ENCODE measurements at regions not wholly inside any gene's neighbourhood (a gene's known extent, or its start where the extent isn't known, plus 50 kb on each side); places are given as distances from the start of the nearest gene placed in this dataset.
A peak's percentile ranks its signal among the peaks of the same experiment; 100 is the strongest.
"Not testable (repeated sequence)": the region's sequence is repeated elsewhere in the genome, so short reads cannot be mapped to it uniquely, and the experiment has no call there.

DNA sequence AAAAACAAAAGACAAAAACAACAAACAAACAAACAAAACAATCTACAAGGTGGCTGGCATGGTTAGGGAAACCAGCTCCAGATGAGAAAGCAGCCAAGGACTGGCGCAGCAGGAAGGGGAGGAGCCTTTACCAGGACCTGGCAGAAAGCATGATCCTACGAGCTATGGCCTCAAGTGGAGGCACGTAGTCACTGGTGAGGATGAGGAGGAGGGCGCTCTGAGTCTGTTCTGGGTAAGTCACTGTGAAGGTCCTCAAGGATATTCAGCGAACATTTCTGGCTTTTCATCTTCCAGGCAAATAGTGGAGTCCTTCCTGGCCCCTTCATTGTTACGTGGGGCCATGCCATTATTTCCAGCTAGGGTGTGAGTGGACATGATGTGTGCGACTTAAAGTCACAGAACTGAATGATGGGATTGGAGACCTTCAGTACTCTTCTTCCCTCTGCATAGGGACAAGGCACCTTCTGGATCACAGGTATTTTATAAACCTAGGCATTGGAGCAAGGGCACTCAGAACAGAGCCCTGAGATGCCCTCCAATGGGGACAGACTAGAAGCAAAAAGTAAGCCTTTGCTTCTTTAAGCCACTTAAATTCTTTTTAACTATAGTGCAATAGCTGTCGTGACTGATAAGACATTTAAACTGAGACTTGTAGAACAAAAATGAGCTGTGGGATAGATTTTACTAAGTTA is 771.3 kb downstream of the RAB28 start:
- no peak for DNase-seq (ENCODE audit: low read depth in 1 of 2, low spot score in 1 of 2)

DNA sequence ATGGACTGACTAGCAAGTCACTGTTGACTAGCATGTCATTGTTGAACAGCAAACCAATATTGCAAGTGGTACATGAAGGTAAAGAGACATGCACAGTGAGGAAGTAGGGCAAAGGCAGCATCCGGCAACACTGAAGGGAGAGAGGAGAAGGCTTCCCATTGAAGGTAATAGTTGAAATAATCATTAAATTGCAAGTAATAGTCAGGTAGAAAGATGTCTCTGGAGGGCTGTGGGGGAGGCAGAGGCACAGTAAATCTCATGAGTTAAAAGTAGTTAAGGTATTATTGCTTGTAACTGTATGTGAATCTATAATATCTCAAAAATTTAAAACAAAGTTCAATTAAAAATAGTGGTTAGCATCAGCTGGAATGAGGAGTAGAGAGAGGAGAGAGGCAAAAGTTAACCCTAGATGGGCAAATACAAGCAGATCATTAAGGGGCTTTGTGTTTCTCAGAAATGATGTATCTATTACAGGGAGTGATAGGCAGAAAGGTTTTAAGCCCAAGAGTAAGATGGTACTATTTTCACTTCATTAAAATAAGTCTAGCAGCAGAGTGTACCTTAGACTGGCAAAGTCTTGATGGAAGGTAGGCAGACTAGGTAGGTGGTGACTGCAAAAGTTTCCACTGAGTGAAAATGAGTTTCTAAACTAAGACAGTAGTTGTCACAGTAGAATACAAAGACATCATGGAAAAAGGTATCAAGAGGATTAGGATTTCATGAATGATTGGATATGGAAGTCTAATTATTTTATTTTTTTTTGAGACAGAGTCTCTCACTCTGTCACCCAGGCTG is 776.6 kb downstream of the RAB28 start:
- DNase-seq (ENCODE audit: low read depth in 1 of 2, low spot score in 1 of 2): no peak

DNA sequence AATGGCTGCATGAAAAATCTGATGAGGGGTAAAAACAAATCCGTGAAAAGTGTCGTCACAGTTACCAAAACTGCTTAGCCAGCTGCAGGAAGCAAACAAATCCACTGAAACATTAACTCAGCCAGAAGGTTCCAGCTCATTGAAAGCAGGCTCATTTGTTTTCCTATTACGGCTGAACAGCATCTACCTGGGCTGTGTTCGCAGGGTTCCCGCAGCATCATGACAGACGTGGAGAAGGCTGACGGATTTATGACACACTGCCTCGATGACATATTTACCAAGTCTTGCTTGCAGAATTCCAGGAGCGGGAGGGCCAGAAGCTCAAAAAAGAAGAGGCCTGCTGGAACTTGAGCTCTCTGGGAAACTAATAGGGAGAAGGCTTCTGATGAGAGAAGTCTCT is 781.1 kb downstream of the RAB28 start:
- DNase-seq (ENCODE audit: low read depth in 1 of 2, low spot score in 1 of 2): no peak

DNA sequence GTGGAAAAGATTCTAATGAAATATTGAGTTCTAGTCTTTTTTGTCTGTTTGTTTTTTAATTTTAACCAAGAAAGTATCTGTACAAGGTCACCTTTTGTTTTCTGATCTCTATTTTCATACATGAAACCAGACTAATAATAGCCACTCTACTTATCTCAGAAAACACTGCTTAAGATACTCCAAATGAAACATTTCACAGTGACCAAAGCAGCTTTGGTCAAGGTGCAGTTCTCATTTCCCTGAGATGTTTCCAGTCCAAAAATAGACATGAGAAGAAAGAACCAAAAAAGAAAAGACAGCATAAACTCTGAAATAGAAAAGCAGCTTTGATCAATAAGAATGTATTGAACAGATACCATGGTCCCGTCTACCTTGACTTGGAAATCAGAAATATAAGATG is 782.8 kb downstream of the RAB28 start:
- no peak for DNase-seq (ENCODE audit: low read depth in 1 of 2, low spot score in 1 of 2)

DNA sequence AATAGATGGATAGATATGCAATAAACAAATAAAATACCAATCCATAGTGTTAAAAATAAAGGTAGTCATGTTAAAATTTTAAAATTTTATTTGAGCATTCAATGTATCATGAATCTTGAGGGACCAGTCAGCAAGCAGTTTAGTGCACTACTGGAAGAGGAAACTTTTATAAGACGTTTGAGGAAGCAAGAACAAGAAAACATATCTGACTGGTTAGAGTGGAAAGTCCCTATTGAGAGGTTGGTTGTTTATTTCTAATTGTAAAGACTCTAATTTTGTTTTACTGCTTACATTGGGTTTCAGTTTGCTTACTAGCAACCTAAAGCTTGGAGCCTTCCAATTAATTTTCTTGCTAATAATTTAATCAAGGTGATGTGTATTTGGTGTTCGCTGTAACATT is 786.2 kb downstream of the RAB28 start:
- no peak for DNase-seq (ENCODE audit: low read depth in 1 of 2, low spot score in 1 of 2)

DNA sequence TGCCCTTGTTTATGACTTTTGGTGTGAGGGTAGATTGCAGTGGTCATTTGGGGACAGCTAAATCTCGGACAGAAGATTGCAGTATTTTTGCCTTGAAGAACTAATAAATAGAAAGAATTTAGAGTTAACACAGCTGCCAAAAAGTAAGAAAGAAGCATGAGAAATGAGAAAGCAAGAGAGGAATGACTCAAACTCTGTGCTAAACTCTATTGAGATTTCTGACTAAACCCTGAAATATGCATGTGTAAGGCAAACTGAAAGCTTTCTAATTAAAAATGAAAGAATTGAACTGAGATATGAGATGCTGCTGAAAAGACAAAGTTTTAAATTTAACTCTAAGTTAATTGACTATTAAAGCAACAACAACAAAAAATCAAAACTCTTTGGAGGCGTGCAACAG is 791.3 kb downstream of the RAB28 start:
- no peak for DNase-seq (ENCODE audit: low read depth in 1 of 2, low spot score in 1 of 2)

DNA sequence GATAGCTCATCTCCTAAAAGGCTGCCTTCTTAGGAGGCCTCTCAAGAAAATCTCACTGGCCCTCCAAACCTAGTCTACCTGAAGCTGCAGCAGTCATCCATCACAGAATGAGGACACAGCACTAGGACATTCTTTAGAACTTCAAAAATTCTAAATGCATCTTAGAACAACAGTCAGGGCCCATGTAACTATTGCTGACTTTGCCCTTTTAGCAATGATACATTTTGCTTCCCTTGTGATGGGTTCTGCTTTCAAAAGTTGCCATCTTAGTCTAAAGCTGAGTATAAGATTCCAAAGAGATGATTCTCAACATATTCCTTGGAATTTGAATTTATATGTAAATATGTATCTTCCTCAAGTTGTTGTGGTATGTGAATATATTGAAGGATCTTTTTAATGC is 793.0 kb downstream of the RAB28 start:
- DNase-seq (ENCODE audit: low read depth in 1 of 2, low spot score in 1 of 2): no peak

DNA sequence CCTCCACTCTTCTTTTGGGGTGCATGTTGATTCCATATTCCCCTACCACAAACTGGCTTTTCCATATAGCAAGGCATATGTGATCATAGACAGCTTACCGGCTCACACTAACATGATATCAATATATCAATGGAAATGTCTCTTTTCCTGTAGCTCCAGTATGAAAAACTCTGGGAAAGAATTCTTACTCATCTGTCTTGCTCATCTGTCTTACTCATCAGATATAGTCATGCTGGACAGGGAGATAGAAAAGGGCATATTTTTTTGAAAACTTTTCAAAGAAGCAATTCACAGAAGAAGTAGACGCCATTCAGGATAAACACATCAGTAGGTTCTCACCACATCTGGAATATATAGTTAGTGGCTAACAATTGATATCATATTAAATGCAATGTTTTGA is 794.7 kb downstream of the RAB28 start:
- DNase-seq (ENCODE audit: low read depth in 1 of 2, low spot score in 1 of 2): no peak

DNA sequence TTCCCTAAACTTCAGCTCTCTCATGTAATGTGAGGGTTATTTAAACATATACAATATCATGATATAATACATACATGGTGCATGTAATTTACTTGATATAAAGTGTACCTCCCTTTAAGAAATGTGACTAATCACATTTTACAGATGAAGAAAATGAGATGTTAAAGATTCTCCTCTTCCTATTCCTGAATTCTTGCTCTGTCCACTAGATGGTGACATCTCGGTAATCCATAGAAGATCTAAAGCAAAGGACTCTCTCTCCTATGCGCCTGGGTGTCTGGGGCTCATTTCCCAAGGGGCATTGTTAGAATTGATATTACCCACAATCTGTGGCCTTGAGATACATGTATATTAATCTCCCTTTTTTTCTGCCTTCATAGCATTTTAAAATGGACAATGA is 804.9 kb downstream of the RAB28 start:
- no peak for DNase-seq (ENCODE audit: low read depth in 1 of 2, low spot score in 1 of 2)

DNA sequence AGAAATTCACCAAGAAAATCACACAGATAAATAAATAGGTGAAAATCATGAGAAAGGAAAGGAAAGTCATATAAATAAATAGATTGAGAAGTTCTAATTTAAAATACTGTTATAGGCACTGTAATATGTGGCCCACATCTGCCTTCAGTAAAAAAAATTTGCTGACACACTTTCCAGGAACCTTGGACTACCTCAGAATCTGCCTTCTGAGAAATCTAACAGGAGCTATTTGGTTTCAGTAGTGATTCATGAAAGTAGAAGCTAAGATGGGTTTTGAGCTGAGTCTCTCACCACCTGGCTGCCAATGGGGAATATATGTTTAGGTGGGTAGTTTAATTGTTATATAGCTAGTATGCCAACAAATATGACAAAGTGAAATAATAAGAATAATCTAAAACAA is 810.0 kb downstream of the RAB28 start:
- DNase-seq (ENCODE audit: low read depth in 1 of 2, low spot score in 1 of 2): no peak

DNA sequence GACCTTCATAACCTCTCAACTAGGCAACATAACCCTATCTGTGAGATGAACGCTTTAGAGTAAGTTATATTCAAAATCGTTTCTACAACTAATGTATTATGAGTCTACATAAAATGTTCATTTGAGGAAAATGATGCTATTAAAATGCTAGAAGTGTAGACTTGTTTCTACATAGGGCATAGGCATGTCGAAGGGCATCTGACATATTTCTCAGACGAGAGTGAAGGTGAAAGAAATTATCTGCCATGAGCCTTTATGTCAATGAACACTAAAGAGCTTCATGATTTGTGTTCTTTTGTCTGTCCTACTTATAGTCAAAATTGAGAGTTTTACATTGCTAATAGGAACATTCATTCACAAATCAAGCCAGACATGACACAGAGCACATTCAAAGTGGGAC is 811.8 kb downstream of the RAB28 start:
- no peak for DNase-seq (ENCODE audit: low read depth in 1 of 2, low spot score in 1 of 2)

DNA sequence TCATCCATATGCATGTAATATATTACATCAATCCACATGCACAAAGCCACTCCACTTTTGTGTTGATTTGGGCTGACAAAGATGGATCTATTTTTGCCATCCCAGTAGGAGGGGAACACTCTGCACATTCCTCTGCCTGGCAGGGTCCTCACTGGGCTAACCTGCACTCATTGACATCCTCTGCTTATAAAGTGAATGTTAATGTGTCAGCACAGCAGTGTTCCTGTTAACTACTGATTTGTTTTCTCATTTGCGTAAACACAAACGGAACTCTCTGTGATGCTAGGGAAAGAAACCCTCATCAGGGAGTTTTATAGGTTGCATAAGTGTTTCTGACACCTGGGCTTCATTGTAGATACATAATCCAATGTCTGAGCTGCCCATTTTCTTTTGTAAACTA is 826.0 kb downstream of the RAB28 start:
- DNase-seq (ENCODE audit: low read depth in 1 of 2, low spot score in 1 of 2): no peak

DNA sequence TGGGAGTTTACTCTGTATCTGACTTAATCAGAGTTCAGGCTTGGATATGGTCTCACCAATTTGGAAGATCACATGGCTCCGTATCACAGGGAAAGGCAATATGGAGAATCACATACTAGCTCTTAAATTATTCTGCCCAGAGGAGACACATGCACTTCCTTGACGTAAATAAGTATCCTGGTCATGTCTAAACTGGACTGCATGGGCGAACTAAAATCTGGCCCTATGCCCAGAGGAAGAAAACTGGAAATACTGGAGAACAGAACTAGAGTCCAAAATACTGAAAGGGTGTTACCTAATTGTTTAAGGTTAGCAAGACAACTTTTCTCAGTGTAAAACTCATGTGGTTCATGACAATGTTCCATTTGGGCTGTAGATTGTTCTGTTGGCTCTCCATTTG is 832.3 kb downstream of the RAB28 start:
- DNase-seq (ENCODE audit: low read depth in 1 of 2, low spot score in 1 of 2): no peak

DNA sequence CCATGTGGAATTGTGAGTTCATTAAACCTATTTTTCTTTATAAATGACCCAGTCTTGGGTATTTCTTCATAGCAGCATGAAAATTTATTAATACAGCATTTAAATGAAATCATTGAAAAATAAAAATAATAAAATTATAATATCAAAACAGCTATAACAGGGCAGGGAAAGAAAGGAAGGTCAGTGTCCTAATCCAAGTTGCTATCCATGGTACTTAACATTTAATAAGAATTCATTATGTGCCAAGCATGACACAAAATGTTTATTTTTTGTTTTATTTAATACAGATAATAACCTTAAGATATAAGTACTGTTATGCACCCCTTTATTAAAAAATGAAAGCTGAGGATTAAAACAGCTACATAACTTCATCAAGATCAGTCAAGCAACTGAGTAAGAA is 838.4 kb downstream of the RAB28 start:
- no peak for DNase-seq (ENCODE audit: low read depth in 1 of 2, low spot score in 1 of 2)

DNA sequence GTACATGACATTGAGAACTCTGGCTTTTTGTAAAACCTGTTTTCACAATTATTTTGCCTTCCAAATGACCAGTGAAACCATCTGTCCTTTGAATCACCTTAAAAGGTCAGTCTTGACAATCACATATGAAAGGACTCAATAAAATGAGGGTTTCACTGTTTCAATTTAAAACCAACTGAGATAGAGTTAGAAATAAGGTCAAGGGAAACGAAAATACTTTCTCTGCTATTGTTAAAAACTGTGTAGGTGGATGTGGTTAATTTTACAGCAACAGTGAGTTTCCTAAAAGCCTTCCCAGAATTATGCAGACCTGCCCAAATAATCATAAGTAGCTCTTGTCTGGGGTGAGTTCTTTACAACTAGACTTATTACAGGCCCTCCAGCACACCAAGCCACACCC is 839.9 kb downstream of the RAB28 start:
- no peak for DNase-seq (ENCODE audit: low read depth in 1 of 2, low spot score in 1 of 2)

DNA sequence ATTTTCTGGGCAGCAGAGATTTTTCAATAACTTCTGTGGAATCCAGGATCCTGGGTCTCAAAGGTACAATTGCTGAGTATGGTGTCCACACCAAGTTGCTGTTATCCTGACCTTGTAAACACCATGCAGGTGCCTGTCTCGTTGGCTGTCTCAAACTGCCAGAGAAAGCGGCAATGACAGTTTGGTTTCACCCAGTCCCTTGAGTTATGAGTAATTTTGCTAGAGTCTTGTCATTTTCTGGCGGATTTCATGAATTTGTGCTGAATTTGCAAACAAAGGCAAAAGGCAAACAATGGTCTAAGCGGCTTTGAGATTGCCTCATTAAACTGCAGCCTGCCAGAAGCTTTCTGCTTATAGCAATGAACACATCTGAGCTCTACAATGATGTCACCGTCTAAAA is 847.9 kb downstream of the RAB28 start:
- no peak for DNase-seq (ENCODE audit: low read depth in 1 of 2, low spot score in 1 of 2)

DNA sequence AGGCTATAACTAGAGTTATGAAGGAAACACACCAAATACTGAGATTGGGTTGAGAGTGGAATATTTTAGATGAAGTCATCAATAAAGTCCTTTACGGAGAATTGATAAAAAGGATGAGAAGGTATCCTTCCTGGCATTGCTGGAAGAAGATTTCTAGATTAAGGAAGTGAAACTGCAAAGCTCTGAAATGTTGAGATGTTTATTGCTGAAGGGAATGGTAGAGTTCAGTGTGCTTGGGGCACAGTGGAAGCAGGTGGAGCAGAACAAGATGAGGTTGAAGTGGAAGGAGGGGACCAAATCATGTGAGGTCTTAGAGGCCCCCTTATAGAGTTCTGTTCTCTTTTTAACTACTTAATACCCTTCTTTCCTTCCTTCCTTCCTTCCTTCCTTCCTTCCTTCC is 848.5 kb downstream of the RAB28 start:
- DNase-seq (ENCODE audit: low read depth in 1 of 2, low spot score in 1 of 2): no peak

DNA sequence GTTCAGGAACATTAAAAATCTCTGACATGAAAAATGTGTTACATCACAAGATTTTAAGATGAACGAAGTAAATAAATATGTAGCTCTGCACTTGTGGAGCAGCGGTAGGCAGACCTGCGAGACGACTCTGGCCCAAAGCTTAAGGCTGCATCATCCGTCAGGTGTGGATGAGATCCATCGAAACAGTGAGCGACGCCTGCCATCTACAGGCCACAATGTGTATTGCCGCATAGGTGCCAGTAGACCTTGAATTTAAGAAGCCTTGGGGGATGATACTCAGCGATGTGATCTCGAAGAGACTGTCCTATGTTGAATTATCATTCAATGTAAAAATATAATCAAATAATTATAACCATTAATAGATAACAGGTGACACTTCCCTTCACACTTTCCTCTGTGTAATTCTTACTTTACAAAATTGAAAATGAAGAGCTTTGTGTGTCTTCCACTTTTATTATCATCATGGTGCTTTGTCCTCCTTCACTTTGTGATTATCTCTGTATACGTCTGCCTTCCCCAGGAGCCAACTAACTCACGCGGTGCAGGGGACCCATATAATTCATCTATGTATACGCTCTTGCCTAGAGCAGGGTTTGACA is 851.0 kb downstream of the RAB28 start:
- DNase-seq (ENCODE audit: low read depth in 1 of 2, low spot score in 1 of 2): peak; percentile 47 to 64

DNA sequence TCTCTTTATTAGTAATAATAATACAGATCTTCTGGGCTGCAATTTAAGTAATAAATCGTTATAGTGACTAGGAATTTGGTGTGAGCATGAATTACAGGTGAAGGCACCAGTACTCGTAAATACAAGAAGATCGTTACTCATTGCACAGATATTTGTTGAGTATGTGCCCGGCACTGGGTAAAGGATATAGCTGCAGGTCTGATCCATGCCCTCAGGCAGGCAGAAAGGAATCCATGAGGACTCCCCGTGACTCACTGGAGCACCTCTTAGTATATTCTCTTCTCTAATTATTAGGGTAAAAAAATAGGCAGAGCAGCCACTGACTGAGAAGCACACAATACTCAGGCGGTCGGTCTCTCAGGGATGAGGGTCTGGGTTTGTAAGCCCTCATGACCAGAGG is 868.3 kb downstream of the RAB28 start:
- DNase-seq (ENCODE audit: low read depth in 1 of 2, low spot score in 1 of 2): no peak

DNA sequence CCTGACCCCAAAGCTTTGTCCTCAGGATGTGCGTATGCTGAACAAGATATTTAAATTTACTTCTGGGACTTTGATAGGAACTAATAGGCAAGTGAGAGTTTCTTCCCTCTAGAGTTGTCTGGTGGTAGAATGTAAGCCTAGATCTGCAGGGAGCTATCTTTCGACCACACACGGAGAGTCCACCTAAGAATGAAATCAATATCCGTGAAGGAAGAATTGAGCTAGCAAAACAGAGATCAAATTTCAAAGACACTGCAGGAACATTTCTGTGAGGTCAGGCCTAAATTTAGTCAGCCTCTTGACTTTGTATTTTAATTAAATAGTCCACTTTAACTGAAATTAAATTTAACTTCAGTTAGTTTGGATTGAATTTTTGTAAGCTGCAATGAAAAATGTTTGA is 871.3 kb downstream of the RAB28 start:
- DNase-seq (ENCODE audit: low read depth in 1 of 2, low spot score in 1 of 2): no peak

DNA sequence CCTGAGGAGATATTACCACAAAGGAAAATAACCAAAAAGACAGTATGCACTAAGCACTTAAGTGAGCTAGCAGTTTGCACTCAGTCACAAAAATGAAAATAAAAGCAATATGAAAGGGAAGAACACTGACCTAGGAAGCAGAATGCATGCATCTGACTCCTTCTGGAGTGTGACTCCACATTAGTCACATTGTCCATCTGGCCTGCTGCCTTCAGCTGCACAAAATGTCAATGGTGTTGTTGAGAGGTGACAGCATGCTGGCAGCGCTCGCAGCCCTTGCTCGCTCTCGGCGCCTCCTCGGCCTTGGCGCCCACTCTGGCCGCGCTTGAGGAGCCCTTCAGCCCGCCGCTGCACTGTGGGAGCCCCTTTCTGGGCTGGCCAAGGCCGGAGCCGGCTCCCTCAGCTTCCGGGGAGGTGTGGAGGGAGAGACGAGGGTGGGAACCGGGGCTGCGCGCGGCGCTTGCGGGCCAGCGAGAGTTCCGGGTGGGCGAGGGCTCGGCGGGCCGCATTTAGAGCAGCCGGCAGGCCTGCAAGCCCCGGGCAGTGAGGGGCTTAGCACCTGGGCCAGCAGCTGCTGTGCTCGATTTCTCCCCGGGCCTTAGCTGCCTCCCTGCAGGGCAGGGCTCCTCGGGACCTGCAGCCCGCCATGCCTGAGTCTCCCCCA is 874.8 kb downstream of the RAB28 start:
- DNase-seq (ENCODE audit: low read depth in 1 of 2, low spot score in 1 of 2): not testable (repeated sequence)

DNA sequence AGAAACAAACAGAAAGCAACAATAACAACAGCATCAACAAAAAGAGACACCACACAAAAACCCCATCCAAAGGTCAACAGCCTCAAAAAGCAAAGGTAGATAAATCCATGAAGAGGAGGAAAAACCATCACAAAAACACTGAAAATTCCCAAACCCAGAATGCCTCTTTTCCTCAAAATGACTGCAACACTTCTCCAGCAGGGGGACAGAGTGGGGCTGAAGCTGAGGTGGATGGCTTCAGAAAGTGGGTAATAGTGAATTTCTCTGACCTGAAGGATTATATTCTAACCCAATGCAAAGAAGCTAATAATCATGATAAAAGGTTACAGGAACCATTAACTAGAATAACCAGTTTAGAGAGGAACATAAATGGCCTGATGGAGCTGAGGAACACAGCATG is 888.2 kb downstream of the RAB28 start:
- no peak for DNase-seq (ENCODE audit: low read depth in 1 of 2, low spot score in 1 of 2)

All from activated CD4-positive, alpha-beta T cell treated with anti-CD3 and anti-CD28 coated beads, Interleukin-2, amount 50 U/mL, for 24 hours (primary cell).